ENCODE measurements at regions not wholly inside any gene's neighbourhood (a gene's known extent, or its start where the extent isn't known, plus 50 kb on each side); places are given as distances from the start of the nearest gene placed in this dataset.

GRCh38 chr2:4454907-4455306, 751.5 kb downstream of the DCDC2C start:
- H3K9me3 ChIP-seq: no peaks in the 10 kb centered on the region
- TF ChIP-seq CTCF (IDR thresholded peaks at IDR 0.05): no peak
- H3K36me3 ChIP-seq: no peaks in the 10 kb centered on the region
- no peak overlapping the region for H3K27ac ChIP-seq
- H3K27me3 ChIP-seq: no peaks in the 10 kb centered on the region
- intact Hi-C loops (cut with DNase I; ENCODE audit: low total_unique reads): no loop called here
- no peak overlapping the region for H3K4me3 ChIP-seq
- no peak for DNase-seq
- H3K4me1 ChIP-seq: no peaks in the 10 kb centered on the region

GRCh38 chr2:4455486-4456155, 752.2 kb downstream of the DCDC2C start:
- Histone ChIP-seq H3K4me1 (no peaks in the 10 kb centered on the region), H3K4me3 (no peak overlapping the region), H3K9me3 (no peaks in the 10 kb centered on the region), H3K27me3 (no peaks in the 10 kb centered on the region), H3K27ac (no peak overlapping the region), H3K36me3 (no peaks in the 10 kb centered on the region)
- no peak for TF ChIP-seq CTCF (IDR thresholded peaks at IDR 0.05)
- intact Hi-C loops (cut with DNase I; ENCODE audit: low total_unique reads): no loop called here
- no peak for DNase-seq

- Histone ChIP-seq H3K4me1 (no peaks in the 10 kb centered on the region), H3K9me3 (no peaks in the 10 kb centered on the region), H3K36me3 (no peaks in the 10 kb centered on the region), H3K27ac (no peak overlapping the region), H3K27me3 (no peaks in the 10 kb centered on the region), H3K4me3 (no peak overlapping the region)
- intact Hi-C loops (cut with DNase I; ENCODE audit: low total_unique reads): no loop called here
- TF ChIP-seq CTCF (IDR thresholded peaks at IDR 0.05): no peak
- DNase-seq: no peak
These were observed 761.4 kb downstream of the DCDC2C start for GRCh38 chr2:4464634-4465266.

GRCh38 chr2:4465671-4466070, 762.3 kb downstream of the DCDC2C start:
- H3K4me3 ChIP-seq: no peak overlapping the region
- TF ChIP-seq CTCF (IDR thresholded peaks at IDR 0.05): no peak
- no peaks in the 10 kb centered on the region for H3K36me3 ChIP-seq
- H3K9me3 ChIP-seq: no peaks in the 10 kb centered on the region
- H3K27ac ChIP-seq: no peak overlapping the region
- DNase-seq: no peak
- H3K27me3 ChIP-seq: no peaks in the 10 kb centered on the region
- intact Hi-C loops (cut with DNase I; ENCODE audit: low total_unique reads): no loop called here
- H3K4me1 ChIP-seq: no peaks in the 10 kb centered on the region

GRCh38 chr2:4475618-4476017, 772.2 kb downstream of the DCDC2C start:
- Histone ChIP-seq H3K36me3 (no peaks in the 10 kb centered on the region), H3K27me3 (no peaks in the 10 kb centered on the region), H3K27ac (no peak overlapping the region), H3K4me3 (no peak overlapping the region), H3K9me3 (no peaks in the 10 kb centered on the region), H3K4me1 (no peaks in the 10 kb centered on the region)
- DNase-seq: no peak
- intact Hi-C loops (cut with DNase I; ENCODE audit: low total_unique reads): no loop called here
- no peak for TF ChIP-seq CTCF (IDR thresholded peaks at IDR 0.05)
